GM21360 (cell line): ENCODE measurements at regions not wholly inside any gene's neighbourhood (a gene's known extent, or its start where the extent isn't known, plus 50 kb on each side); places are given as distances from the start of the nearest gene placed in this dataset.
"Not testable (repeated sequence)": the region's sequence is repeated elsewhere in the genome, so short reads cannot be mapped to it uniquely, and the experiment has no call there.

Source experiments
- ATAC-seq: cut with Tn5 transposase; IDR thresholded peaks from one replicate; pipeline ENCODE4 v1.9.1; 2021; ENCODE audit warnings: mild to moderate bottlenecking, moderate library complexity; ENCODE audit not compliant: unreplicated experiment

DNA sequence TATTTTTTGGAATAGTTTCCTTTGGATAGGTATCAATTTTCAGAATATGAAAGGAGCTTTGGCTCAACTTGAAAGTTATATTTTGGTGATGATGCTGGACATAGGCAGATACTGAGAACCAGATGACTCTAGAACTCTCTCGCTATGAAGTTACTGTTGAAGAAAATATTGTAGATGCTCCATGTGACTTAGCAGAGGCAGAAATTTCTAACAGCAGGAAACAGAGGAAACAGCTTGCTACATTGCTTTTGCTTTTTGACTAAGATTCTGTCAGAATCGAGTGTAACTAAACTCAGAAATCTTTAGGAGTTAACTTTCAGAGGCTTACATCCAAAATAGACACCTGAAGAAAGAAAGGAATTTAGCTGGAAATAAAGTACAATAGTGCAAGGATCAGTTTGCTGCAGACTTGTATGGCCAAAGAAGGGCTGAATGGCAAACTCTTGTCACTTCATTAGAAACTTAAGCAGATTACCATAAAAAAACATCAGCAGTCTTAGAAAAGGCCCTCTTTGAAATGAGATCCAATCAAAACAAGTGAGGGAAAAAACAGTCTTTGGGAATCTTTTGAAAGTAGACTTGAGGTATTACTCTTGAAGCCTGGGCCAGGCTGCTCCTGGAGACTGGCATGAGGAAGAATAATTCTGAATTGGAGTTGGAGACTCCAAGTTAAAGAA lies 911.8 kb downstream of the FSCB start:
- ATAC-seq = no peak

DNA sequence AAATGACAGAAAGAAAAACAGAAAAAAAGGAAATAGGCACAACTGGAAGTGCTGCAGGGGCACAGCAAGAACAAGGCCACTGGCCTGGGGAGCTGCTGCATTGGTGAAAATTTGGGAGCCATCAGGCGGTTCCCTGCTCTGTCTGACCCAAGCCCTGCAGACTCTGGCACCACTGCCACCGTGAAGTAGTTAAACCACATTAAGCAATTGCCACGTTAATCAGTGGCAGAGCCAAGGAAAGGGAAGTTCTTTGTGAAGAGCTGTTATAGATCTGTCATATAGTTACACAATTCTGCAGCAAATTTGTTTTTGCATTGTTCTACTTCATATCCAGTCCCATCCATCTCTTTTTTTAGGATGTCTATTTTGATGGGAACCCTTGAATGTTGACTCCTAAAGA lies 915.3 kb downstream of the FSCB start:
- no peak for ATAC-seq

DNA sequence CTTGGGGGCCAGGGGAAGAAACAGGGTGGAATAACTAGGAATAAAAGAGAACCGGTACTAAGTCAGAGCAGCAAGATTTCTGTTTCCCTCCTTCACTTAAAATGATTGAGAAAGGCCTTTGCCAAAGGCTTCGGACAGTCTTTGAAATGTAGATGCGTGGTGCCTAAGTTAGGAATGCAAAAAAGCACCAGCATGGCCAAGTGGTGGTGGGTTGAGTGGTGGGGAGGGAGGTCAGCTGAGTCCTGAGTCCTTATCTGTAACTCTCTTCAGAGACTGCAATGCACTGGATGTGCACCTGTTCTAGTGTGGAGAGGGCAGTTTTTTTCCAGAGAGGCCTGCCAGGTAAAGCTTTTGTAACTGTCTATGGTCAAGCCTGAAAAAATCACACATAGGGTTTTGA lies 919.9 kb downstream of the FSCB start:
- no peak for ATAC-seq

DNA sequence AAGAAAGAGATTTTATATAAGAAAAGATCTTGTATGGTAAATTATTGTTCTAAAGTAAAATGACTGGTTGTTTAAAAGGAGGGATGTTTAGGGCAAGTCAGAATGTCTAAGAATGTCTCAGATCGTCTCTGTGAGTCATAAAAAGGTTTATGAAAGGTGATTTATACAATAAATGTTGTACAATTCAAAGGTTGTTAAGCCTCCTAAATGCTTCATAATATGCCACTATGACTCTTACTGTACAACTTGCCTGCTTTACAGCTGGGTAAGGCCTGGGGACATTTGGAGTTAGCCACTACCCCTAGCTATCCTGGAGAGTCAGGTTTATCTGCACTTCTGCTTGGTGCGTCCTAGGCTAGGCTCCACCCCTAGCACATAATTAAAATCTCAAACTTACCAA lies 927.4 kb downstream of the FSCB start:
- no peak for ATAC-seq

DNA sequence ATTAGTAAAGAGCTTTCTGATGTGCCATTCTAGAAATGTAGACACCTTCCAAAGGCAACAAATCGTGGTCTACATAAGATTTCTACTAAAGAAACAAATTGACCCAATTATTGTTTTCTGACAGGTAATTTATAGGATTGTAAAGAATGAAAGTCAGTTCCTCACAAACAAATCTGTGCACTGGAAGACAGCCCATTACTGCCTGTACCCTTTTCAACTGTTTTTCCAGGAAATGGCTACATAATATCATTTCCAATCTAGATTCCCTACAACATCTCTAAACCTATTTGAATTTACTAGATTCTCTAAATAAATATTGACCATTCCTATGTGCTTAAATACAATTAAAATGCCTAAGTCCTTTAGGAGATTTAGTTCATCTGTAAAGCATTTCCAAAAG lies 939.1 kb downstream of the FSCB start:
- ATAC-seq = no peak

DNA sequence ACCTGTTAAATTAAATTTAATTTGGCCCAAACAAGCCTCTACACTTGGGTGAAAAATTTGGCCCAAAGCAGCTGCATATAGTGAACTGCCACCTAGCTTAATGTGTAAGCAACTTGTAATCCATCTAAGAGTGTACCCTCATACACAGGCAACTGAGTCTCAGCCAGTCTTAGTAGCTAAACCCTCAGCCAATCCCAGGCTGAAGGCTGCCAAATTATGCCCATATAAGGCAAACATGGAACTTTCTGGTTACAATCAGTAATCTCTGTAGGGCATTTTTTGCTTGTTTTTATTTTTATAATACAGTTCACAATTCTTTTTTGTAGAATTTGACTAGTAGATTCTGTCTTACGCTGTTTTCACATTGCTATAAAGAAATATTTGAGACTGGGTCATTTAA lies 958.7 kb downstream of the FSCB start:
- ATAC-seq = no peak

DNA sequence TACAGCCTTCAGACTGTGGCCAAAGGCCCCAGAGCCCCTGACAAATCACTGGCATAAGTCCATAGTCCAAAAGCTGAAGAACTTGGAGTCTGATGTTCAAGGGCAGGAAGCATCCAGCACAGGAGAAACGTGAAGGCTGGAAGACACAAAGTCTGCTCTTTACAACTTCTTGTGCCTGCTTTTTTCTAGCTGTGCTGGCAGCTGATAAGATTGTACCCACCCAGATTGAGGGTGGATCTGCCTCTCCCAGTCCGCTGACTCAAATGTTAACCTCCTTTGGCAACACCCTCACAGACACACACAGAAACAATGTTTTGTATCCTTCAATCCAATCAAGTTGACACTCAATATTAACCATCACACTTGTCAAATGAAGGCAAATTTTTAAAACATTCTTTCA lies 959.5 kb downstream of the FSCB start:
- ATAC-seq = not testable (repeated sequence)

DNA sequence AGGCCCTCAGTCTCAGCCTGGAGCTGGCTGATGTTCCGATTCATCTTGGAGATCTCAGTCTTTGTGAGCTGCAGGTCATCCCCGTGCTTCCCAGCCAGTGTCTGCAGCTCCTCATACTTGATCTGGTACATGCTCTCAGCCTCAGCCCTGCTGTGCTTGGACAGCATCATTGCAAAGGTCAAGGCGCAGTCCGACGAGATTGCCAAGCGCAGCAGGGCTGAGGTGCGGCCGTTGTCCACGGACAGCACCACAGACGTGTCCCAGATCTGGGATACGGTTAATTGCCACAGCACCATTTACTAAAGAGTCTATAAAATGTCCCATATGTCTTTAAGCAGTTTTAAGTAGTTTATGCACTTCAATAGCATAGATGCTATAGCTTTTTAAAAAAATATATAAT lies 965.7 kb downstream of the FSCB start:
- no peak for ATAC-seq

DNA sequence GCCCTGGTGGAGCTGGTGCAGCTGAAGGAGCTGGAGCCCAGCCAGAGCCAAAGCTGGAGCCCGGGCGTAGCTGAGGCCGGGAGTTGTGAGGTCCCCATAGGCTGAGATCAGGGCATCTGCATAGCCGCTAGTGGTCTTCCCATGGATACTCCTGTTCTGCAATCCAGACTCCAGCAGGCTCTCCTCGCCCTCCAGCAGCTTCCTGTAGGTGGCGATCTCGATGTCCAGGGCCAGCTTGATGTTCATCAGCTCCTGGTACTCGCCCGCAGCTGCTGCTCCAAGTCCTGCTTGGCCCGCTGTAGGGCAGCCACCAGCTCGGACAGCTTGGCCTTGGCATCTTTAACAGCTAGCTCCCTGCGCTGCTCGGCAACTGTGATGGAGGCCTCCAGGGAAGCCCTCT lies 966.1 kb downstream of the FSCB start:
- no peak for ATAC-seq

DNA sequence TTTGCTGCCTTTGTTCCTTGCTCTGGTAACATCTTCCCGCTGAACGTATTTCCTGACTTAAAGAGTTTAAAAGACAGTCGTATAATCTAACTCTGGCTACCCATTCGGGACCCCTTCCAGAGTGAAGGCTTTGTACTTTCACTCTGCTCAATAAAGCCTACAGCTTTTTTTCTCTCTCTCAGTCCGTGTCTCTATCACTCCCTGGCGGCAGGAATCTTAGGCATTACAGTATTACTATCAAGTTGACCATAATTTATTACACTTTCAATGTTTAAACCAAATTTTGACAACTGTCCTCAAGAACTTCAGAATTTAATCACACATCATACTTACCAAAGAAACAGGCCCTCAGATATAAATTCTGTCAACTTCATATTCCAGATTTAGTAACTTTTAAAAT lies 967.9 kb downstream of the FSCB start:
- ATAC-seq = no peak

DNA sequence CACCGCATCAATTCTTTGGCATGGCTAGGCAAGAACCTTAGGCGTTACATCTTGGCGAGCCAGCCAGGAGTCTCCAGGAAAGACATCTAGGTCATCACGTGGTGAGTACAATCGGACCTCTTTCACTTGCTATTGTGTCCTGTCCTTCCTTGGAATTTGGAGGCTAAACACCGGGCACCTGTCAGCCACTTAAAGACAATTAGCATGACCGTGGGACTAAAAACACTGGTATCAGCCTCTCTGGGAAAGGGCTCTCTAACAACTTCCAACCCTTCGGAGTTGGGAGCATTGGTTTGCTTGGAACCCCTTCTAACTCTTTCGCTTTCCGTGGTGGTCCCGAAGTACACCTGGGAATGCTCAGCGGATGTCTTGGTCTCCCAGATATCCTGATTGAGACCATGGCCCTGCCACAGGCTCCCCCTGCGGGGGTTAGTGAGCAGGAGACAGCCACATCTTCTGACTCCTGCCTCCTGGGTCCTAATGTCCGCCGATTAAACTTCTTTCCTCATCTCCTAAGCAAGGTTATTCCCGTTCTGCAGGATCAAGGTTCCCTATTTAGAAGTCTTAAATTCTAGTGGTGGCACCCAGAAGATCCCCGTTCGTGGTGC lies 971.7 kb downstream of the FSCB start:
- no peak for ATAC-seq

DNA sequence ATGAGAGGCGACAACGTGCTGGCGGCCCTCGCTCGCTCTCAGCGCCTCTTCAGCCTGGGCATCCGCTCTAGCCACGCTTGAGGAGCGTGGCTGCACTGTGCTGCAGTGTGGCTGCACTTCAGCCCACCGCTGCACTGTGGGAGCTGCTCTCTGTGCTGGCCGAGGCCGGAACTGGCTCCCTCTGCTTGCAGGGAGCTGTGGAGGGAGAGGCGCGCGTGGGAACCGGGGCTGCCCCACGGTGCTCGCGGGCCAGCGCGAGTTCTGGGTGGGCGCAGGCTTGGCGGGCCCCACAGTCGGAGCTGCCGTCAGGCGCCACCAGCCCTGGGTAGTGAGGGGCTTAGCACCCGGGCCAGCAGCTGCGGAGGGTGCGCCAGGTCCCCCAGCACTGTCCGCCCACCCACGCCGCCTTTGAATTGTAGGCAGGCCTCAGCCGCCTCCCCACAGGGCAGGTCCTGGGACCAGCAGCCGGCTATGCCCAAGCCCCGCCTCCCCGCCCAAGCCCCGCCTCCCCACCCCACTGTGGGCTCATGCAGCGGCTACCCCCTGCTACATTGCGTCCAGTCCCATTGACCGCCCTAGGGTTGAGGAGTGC lies 974.2 kb downstream of the FSCB start:
- ATAC-seq = no peak

DNA sequence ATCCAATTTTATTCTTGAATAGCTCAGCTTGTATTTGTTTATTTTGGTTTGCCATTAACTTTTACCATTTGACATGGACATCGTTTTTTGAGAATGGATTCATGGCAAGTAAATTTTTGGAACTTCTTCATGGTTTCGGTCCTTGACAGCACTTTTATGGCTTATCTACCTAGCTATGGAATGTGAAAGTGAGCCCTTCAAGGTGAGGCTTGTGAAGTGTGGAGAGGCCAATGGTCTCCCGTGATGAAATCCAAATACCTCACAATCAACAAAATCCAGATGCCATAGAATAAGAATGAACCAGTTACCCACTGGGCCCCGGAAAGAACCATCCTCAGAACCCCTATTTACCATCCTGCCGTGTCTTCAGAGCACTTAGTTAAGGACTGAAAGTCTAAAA lies 978.8 kb downstream of the FSCB start:
- ATAC-seq = no peak

DNA sequence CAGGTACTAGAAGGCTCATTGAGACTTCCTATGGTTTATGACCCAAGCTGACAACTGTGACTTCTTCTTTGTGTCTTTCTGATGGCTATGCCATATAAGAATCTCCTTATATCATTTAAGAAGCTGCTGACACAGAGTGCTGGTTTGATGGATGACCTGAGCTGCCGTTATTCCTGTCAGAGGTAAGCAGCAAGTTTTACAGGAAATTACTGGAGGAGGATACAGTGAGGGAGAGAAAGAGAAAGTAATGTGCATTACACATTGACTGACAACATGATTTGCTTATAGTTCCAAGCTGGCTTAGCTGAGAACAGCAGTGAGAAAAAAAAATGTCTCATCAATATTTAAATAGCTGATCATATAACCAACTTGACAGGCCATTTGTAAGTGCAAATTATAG lies 981.4 kb downstream of the FSCB start:
- no peak for ATAC-seq

DNA sequence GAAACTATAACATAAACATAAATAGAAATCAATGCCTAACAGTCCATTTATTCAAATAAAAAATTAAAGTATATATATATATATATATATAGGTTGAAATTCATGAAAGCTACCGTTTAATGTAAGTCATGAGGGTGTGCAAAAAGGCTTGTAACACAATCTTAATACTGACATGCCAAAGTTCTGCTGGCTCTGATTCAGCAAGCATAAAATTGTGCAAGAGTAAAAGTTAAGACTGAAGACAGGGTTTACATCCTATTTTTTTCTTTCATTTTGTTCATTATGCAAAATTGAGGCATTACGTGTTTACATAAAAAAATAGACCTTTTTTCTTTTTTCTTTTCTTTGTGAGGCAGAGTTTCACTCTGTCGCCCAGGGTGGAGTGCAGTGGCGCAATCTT lies 984.2 kb downstream of the FSCB start:
- no peak for ATAC-seq

DNA sequence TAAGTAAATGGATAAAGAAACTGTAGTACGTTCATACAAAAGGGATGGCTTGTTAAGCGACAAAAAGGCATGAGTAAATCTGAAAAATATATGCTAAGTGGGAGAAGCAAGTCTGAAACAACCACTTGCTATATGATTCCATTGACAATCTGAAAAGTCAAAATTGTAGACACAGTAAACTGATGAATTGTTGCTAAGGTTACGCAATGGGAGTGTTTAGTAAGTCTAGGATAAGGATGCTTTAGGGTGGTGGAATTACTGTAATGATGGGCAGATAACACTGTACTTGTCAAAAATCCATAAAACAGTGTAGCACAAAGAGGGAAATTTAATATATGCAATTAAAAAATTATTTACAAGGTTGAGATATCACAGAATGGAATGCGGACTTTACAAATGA lies 984.9 kb downstream of the FSCB start:
- ATAC-seq = no peak

DNA sequence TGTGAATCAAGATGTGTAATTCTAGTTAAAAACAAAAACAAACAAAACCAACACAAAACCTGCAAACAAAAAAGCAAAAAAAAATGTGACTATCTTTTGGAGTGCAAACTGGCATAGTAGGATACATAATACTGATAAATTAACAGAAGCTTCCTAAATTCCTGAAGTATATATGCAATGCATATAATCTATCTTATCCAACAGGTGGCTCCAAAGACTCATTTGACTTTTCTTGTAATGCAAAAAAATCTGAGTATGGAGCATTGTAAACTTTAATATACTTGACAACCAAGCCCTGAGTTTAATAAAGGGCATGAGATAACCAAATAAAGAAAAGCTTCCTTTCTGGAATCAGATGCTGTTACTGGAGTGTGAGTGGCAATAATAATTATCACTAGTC lies 1003.6 kb downstream of the FSCB start:
- no peak for ATAC-seq

DNA sequence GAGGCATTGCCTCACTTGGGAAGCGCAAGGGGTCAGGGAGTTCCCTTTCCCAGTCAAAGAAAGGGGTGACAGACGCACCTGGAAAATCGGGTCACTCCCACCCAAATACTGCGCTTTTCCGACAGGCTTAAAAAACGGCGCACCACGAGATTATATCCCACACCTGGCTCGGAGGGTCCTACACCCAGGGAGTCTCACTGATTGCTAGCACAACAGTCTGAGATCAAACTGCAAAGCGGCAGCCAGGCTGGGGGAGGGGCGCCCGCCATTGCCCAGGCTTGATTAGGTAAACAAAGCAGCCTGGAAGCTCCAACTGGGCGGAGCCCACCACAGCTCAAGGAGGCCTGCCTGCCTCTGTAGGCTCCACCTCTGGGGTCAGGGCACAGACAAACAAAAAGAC lies 1014.7 kb downstream of the FSCB start:
- not testable (repeated sequence) for ATAC-seq

DNA sequence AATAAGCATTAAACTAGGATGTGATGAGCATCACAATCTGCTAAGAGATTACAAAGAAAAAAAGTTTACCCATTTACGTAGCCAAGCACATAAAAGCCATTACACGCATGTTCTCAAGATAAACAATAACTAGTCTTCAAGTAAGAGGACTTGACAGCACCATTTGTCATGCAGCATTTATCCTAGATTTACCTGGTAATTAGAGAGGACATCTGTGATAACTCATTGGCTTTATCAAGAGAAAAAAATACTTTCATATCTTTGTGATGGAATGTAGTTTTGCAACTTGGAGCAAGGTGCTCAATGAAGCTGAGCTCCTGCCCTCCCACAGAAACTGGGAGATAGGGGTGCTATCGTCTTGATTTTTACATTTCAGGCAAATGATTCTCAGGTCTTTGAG lies 1023.7 kb downstream of the FSCB start:
- no peak for ATAC-seq

DNA sequence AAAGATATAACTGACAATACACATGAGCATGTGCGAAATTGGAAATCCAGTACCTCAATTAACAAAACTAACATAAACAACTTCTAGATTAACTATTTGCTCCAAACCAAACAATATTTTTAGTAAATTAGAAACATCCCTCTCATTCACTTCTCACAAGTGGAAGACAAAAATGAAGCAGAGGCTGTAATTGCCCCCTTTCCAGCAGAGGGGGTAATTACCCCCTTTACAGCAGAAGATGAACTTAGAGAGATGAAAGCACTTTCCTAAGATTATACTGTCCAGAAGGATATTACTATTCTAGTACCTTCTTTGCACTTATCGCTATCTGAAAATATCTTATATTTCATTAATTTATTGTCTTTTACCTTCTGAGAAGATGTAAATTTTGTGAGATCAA lies 1025.2 kb downstream of the FSCB start:
- no peak for ATAC-seq

DNA sequence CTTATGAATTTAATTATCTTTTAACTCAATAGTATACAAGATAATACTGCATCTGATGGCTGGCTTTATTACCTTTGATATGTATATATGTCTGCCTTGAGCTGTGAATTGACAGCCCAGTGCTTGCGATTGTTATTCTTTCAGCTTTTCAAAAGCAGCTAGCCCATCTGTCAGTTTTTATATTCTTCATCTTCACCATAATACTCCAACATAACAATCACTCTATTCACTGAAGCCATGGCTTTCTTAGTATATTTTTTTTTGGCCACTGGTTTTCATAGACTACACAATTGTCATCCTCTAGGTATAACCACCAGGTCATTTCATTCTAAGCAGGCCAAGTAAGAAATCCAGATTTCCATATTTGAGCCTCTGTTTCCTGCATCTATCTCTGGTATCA lies 1026.1 kb downstream of the FSCB start:
- no peak for ATAC-seq

DNA sequence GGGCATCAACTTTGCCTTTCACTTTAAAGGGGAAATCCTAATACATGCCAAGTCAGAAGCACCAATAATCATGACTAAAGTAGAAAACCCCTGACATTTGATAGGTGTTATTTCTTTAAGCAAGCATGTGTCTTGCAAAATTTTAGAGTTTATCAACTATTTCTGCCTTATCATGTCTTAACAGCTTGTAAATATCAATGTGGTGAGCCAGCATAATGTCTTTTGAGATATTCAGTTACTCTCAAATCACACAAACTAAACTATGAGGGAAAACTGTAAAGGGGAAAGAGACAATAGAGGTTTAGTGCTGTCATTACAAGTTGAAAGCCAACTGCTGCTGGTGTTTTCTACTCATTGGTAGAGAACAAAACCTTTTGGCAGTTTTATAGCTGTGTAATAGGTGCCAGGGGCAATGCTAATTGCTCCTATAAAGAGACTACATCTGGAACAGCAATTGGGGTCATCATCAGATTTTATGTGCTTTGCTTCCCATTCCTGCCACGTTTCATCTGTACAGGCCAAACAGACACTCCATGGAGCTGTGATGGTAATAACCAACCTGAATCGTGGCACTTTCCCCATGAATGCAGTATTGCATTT lies 1027.4 kb downstream of the FSCB start:
- no peak for ATAC-seq
